NCI-H2196 (cell line): ENCODE measurements at regions not wholly inside any gene's neighbourhood (a gene's known extent, or its start where the extent isn't known, plus 50 kb on each side); places are given as distances from the start of the nearest gene placed in this dataset.

ENCODE experiments used
- DNase-seq: peaks from one replicate; lab custom pipeline; 2025; ENCODE audit not compliant: unreplicated experiment; lab: John Stamatoyannopoulos, UW

GRCh38 chr14:34069854-34070582 is 119.1 kb upstream of the EGLN3 start:
- no peak for DNase-seq

DNA sequence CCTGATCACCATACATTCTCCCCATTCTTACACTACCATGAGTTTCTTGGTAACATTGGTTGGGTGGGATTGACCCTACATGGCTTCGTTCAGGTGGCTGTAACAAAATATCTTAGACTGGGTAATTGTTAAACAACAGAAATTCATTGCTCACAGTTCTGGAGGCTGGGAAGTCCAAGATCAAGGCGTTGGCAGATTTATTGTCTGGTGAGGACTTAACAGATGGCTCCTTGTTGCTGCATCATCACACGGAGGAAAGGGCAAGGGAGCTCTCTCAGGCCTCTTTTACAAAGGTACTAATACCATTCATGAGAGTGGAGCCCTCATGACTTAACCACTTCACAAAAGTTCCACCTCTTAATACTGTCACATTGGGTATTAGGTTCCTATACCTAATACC is 116.7 kb upstream of the EGLN3 start:
- no peak for DNase-seq

DNA sequence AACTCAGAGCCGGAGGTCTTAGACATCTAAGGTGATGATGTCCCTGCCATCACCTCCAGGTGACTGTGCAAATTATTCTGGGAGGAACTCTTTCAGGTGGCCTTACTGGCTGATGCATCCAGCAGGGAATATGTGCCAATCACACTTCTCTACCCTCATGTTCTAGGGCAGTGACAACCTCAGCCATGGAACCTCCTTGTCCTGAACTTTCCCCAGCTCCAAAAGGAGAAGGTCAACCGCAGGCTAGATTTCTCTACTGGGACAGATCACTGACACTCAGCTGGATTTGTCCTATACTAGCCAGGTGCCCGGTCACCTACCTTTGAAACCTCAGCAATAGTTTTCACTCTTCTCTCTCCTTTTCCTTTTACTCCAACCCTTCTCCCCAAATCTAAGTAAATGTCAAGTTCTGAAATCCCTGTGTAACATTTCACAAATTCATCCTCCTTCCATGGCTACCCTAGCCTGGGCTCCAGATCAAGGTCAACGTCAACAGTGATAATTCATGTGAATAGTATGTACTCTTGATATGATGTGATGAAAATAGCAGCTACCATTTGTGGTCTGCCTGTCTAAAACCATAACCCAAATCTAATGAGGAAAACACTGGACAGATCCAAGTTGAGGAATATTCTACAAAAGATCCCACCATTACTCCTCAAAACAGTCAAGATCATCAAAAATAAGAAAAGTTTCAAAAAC is 115.0 kb upstream of the EGLN3 start:
- no peak for DNase-seq

GRCh38 chr14:34065236-34065635 is 114.4 kb upstream of the EGLN3 start:
- DNase-seq: no peak

DNA sequence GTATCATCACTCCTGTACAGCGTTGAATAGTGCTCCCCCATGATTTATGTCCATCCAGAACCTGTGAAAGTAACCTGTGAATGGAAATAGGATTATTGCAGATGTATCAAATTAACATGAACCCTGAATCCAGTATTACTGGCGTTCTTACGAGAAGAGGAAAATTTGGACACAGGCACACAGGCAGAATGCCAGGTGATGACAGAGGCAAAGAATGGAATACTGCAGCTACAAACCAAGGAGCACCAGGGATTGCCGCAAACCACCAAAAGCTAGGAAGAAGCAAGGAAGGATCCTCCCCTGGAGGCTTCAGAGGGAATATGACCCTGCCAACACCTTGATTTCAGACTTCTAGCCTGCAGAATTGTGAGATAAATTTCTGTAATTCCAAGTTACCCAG is 113.5 kb upstream of the EGLN3 start:
- DNase-seq: no peak

- no peak for DNase-seq
Measured at GRCh38 chr14:34063470-34064164, 112.7 kb upstream of the EGLN3 start.

- DNase-seq: no peak
Measured at GRCh38 chr14:34063042-34063441, 112.2 kb upstream of the EGLN3 start.

GRCh38 chr14:34062353-34062973 is 111.6 kb upstream of the EGLN3 start:
- DNase-seq: no peak

- DNase-seq: no peak
Measured at GRCh38 chr14:34060651-34060999, 109.8 kb upstream of the EGLN3 start.

GRCh38 chr14:34059925-34060650 is 109.2 kb upstream of the EGLN3 start:
- peak; percentile 56 for DNase-seq

DNA sequence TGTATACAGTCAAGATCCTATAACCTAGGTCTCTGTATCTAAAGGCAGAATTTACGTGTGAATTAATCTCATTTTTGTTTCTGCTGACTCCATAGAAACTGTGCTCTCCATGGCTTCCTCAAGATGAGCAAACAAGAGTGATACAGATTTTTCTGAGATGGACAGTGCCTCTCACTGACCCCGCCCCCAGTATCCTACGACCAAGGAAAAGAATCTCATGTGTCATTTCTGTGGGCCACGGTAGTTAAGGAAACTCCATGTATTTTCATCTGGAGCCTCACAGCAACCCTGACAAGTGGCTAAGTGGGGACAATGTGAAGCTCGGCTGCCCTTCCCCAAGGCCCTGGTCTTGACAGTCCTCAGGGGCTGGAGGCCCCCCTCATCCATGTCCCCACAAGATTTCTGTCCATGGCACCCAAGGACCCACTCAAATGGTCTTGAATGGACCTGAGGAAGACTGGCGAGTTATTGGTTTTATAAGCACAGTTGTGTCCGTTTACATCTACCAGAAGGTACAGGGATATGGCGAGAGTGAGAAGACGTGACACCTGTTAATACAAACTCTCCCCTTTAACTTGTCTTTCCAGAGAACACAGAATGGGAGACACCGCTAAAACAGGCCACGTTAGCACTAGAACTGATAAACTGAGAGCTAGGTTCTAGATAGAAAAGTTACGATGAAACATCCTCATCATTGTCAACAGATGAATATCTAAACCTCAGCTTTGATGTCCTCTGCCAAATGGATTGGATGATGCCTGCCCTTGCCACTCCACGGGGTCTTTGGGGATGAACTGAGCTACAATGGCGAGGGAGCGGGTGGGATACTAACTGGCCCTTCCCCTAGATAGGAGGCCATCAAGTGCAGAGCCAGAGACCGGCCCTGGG is 108.4 kb upstream of the EGLN3 start:
- no peak for DNase-seq

- DNase-seq: no peak
Measured at GRCh38 chr14:34058510-34058909, 107.6 kb upstream of the EGLN3 start.

DNA sequence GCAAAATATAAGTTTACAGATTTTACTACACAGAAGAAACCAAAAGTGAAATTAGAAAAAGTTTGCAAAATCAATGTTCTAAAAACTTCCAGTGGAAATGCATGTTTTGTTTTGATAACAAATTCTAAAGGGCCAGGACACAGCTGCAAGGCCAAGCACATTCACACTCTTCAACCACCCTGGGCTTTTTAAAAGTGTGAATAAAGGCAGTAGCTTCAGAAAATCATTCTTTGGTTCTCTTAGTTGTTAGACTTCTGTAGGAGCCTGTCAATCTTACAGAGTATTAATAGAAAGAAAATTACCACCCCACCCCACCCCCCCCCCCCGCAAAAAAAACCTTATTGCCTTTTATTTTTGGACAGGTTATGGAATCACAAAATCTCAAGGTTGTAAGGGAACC is 105.2 kb upstream of the EGLN3 start:
- DNase-seq: no peak

GRCh38 chr14:34055157-34055950 is 104.5 kb upstream of the EGLN3 start:
- no peak for DNase-seq

DNA sequence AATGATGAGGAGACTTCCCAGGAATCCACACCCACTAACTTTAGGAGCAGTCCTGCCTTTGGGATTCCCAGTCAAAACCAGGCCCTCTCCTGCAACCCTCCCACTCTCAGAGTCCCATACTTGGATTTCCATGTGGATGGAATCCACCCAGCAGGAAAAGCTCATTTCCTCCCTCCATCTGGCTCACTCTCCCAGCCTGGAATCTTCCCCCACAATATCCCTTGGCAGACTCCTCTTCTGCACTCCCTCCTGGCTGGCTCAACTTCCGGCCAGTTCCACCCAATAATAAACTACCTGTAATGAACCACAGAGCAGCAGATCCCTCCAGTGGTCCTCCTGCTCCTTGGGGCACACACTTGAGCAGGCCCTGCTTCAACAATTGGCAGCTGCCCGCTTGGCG is 102.8 kb upstream of the EGLN3 start:
- no peak for DNase-seq

- DNase-seq: no peak
Measured at GRCh38 chr14:34052658-34053014, 101.8 kb upstream of the EGLN3 start.

GRCh38 chr14:34051966-34052657 is 101.2 kb upstream of the EGLN3 start:
- no peak for DNase-seq

DNA sequence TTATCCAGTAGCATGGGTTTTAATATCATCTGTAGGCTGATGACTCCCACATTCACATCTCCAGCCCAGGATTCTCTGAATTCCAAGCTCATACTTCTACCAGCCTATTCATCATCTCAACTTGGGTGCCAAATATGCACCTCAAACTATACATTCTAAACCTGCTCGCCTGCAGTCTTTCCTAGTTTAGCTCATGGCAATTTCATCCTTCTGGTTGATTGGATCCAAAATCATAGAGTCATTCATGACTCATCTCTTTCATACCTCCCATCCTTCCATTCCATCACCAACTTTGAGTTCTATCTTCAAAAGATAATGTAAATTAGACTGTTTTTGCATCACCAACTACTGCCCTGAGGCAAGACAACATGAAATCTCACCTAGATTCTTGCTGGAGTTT is 99.7 kb upstream of the EGLN3 start:
- no peak for DNase-seq

DNA sequence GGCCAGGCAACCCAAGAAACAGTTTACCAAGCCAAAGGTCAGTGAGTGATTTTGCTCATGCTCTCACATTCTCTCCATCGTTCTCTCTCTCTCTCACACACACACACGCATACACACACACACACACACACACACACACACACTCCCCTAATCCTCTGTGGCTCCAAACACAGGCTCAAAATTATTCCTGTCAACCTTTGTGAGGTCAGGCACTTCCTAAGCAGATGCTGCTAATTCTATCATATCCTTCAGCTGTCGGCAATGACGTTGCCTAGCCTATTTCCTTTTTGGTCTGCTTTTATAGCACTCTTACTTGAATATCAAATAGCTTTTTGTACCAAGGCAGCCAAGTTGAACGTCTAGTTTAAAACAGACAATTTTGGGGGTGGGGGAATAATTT is 98.9 kb upstream of the EGLN3 start:
- DNase-seq: no peak
